K562 (cell line): ENCODE measurements at regions not wholly inside any gene's neighbourhood (a gene's known extent, or its start where the extent isn't known, plus 50 kb on each side); places are given as distances from the start of the nearest gene placed in this dataset.

Experiments used
- ATAC-seq: fragments of 200-7000 bp; cut with Tn5 transposase; 3 replicates; pipeline ENCODE4 v1.9.1; 2020; ENCODE audit warnings: moderate library complexity
- BruUV-seq: library from RNA; stranded (reverse); fragments of 400-500 nt; replicated peaks from 2 replicates; lab custom pipeline; 2021; lab: Mats Ljungman, UMichigan
- CTCF ChIA-PET: fragments of 300-600 bp; formaldehyde crosslinking; extraction: SDS; loops from one replicate; lab custom pipeline; 2021; ENCODE audit warnings: low intra/inter-chr PET ratio; lab: Yijun Ruan, JAX
- POLR2A ChIA-PET: fragments of 300-600, 350-650 bp; sonication (Branson Sonifier 250); formaldehyde crosslinking; extraction: SDS; loops from one replicate; lab custom pipeline; 2021; ENCODE audit warnings: antibody characterized with exemption, inconsistent platforms; lab: Yijun Ruan, JAX
- DNase-seq, 4 experiments: peaks; one replicate each; pipeline versions ENCODE4 v3.0.0 to v3.0.0-alpha.2; 2011 to 2018; ENCODE audit warnings: low spot score in 3 of 4, mixed read lengths in 3 of 4; ENCODE audit errors: extremely low read depth in 1 of 4
- FAIRE-seq: peaks from 2 replicates; lab custom pipeline; 2011; peaks lifted over from hg19 to GRCh38; lab: Jason Lieb, UNC
- H2AFZ ChIP-seq: 2 replicates; pipeline ENCODE4 v1.6.0; 2011; ENCODE audit warnings: low read depth, low read length, control low read depth, inconsistent platforms
- H3K27ac ChIP-seq: fragments of 200-600 bp; 3 replicates; pipeline ENCODE4 v1.8.0; 2011; ENCODE audit warnings: low read depth, mild to moderate bottlenecking, control low read depth, inconsistent platforms, low read length, moderate library complexity, mixed read lengths; ENCODE audit errors: extremely low read depth
- H3K27me3 ChIP-seq, 2 experiments: fragments of 300-600 bp in 1 of 2; 2 replicates in 1 of 2; 3 replicates in 1 of 2; pipeline versions ENCODE4 v1.6.0 to v1.8.0; 2011; ENCODE audit warnings: inconsistent platforms in 2 of 2, low read length in 2 of 2, mild to moderate bottlenecking in 1 of 2, mixed read lengths in 1 of 2, moderate library complexity in 1 of 2; ENCODE audit not compliant: control insufficient read depth in 2 of 2, insufficient read depth in 2 of 2
- H3K36me3 ChIP-seq: fragments of 300-600 bp; 3 replicates; pipeline ENCODE4 v1.8.0; 2011; ENCODE audit warnings: mild to moderate bottlenecking, low read length, inconsistent platforms; ENCODE audit not compliant: control insufficient read depth, insufficient read depth
- H3K4me1 ChIP-seq, 2 experiments: fragments of 200-600 bp in 1 of 2; replicated peaks in 1 of 2; 2 replicates in 1 of 2; 3 replicates in 1 of 2; pipeline versions ENCODE4 v1.5.1 to v1.8.0; 2011; ENCODE audit warnings: inconsistent platforms in 2 of 2, low read length in 2 of 2, mild to moderate bottlenecking in 1 of 2, mixed read lengths in 1 of 2, moderate library complexity in 1 of 2; ENCODE audit not compliant: control insufficient read depth in 2 of 2, insufficient read depth in 2 of 2
- H3K4me2 ChIP-seq: 2 replicates; pipeline ENCODE4 v1.6.1; 2011; ENCODE audit warnings: low read length, control low read depth, inconsistent platforms, mixed read lengths; ENCODE audit not compliant: insufficient read depth
- H3K4me3 ChIP-seq: fragments of 200-600 bp; sonication (generic), shearing (Covaris generic); 2 replicates; pipeline ENCODE4 v1.5.1; 2016; ENCODE audit warnings: control low read depth, inconsistent platforms
- H3K79me2 ChIP-seq: fragments of 200-600 bp; 3 replicates; pipeline ENCODE4 v1.8.0; 2011; ENCODE audit warnings: low read length, inconsistent platforms; ENCODE audit not compliant: control insufficient read depth, insufficient read depth
- H3K9ac ChIP-seq, 2 experiments: 2 replicates each; pipeline versions ENCODE4 v1.6.0 to v1.6.1; 2011; ENCODE audit warnings: low read depth in 2 of 2, low read length in 2 of 2, control low read depth in 1 of 2, inconsistent platforms in 1 of 2, mild to moderate bottlenecking in 1 of 2, mixed read lengths in 1 of 2; ENCODE audit not compliant: insufficient read depth in 1 of 2
- H3K9me1 ChIP-seq: one replicate; pipeline ENCODE4 v1.6.0; 2011; ENCODE audit warnings: inconsistent platforms, mild to moderate bottlenecking, low read length, moderate library complexity; ENCODE audit not compliant: control insufficient read depth, insufficient read depth
- H3K9me3 ChIP-seq: replicated peaks from 2 replicates; pipeline ENCODE4 v1.5.1; 2011; ENCODE audit warnings: low read depth, low read length, inconsistent platforms; ENCODE audit not compliant: control insufficient read depth, insufficient read depth
- H4K20me1 ChIP-seq: replicated peaks from 2 replicates; pipeline ENCODE4 v1.6.1; 2011; ENCODE audit warnings: low read length, inconsistent platforms, mixed read lengths; ENCODE audit not compliant: control insufficient read depth, insufficient read depth
- ARNT ChIP-seq, 2 experiments: fragments of 450-650 bp; IDR thresholded peaks; 2 replicates each; pipeline ENCODE4 v1.6.1; 2016; ENCODE audit warnings: mild to moderate bottlenecking in 1 of 2
- JUND ChIP-seq, 2 experiments: IDR thresholded peaks; 2 replicates in 1 of 2; 3 replicates in 1 of 2; pipeline ENCODE4 v1.6.1; 2011; ENCODE audit warnings: borderline replicate concordance in 2 of 2, low read depth in 2 of 2, low read length in 2 of 2, improper control_type of control experiment in 1 of 2, missing biosample characterization in 1 of 2, missing genetic modification characterization in 1 of 2, missing genetic modification reagents in 1 of 2
- KLF6 ChIP-seq: fragments of 250-450 bp; sonication (Bioruptor Pico); IDR thresholded peaks from 2 replicates; pipeline ENCODE4 v1.4.0; 2020; ENCODE audit warnings: mild to moderate bottlenecking, moderate library complexity, borderline replicate concordance
- NCOR1 ChIP-seq: fragments of 450-650 bp; IDR thresholded peaks from 2 replicates; pipeline ENCODE4 v1.6.1; 2016; ENCODE audit warnings: mild to moderate bottlenecking, moderate library complexity
- ZBTB40 ChIP-seq, 2 experiments: fragments of 450-650 bp in 1 of 2; sonication (generic) in 1 of 2; formaldehyde crosslinking in 1 of 2; IDR thresholded peaks; 2 replicates each; pipeline versions ENCODE4 v1.7.1 to v1.9.0; 2016 to 2022; ENCODE audit warnings: inconsistent platforms in 1 of 2, mild to moderate bottlenecking in 1 of 2, missing genetic modification reagents in 1 of 2
- ZNF644 ChIP-seq: fragments of 200-800 bp; sonication (Bioruptor generic); IDR thresholded peaks from 2 replicates; pipeline ENCODE4 v1.6.1; 2016; ENCODE audit warnings: low read depth, missing genetic modification characterization, missing compliant biosample characterization
- WGBS: fragments of 100-300 bp; shearing (Covaris generic); methylation state at CpG from one replicate; pipeline ENCODE4 v1.1.6; 2016; ENCODE audit warnings: low coverage, mixed read lengths; ENCODE audit not compliant: insufficient coverage; ENCODE audit errors: missing lambda C conversion rate; 5-methylcytosine and 5-hydroxymethylcytosine counted together
- in situ Hi-C: fragments of 300-500 bp; cut with MboI; formaldehyde crosslinking; loops from 4 replicates; pipeline ENCODE4 v1.15.0; 2018; ENCODE audit warnings: inconsistent platforms, mixed read lengths
- intact Hi-C: fragments of 100-400 bp; cut with micrococcal nuclease; formaldehyde crosslinking; loops from 2 replicates; pipeline ENCODE4 v1.14.2; 2022
- TF ChIP-seq, protein P1 (sequence below), 2 experiments: fragments of 250-450 bp in 1 of 2; fragments of 450-650 bp in 1 of 2; sonication (Bioruptor Pico) in 1 of 2; IDR thresholded peaks; 2 replicates each; pipeline versions ENCODE4 v1.6.1 to v1.8.0; 2016 to 2021; ENCODE audit warnings: mild to moderate bottlenecking in 2 of 2, moderate library complexity in 2 of 2, missing compliant biosample characterization in 1 of 2, missing genetic modification characterization in 1 of 2

GRCh38 chr13:70844391-70845108, 736.3 kb upstream of the KLHL1 start:
- no TSS peak for BruUV-seq
- WGBS = 2% methylated on average over 6 of the region's 7 CpGs

More at GRCh38 chr13:70844391-70845108, 736.3 kb upstream of the KLHL1 start:
- FAIRE-seq = no peak
- DNase-seq = no peak
- no peaks in the 10 kb centered on the region for H4K20me1 ChIP-seq
- TF ChIP-seq NCOR1 (no peak), ZNF644 (no peak), KLF6 (CRISPR knock-in tag) (no peak), ARNT (IDR thresholded peaks at IDR 0.05) (no peak), ZBTB40 (IDR thresholded peaks at IDR 0.05) (no peak), ZBTB40 (CRISPR knock-in tag; IDR thresholded peaks at IDR 0.05) (no peak), JUND (IDR thresholded peaks at IDR 0.05; ENCODE audit: borderline replicate concordance, low read depth, low read length) (no peak), JUND (tag; IDR thresholded peaks at IDR 0.05; ENCODE audit: borderline replicate concordance, low read depth, low read length) (no peak)
- TF ChIP-seq, protein P1, sequence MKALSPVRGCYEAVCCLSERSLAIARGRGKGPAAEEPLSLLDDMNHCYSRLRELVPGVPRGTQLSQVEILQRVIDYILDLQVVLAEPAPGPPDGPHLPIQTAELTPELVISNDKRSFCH (CRISPR knock-in tag; IDR thresholded peaks at IDR 0.05) = no peak
- TF ChIP-seq, protein P1 (tag; IDR thresholded peaks at IDR 0.05) = no peak
- no peak overlapping the region for H3K4me2 ChIP-seq
- H3K9me3 ChIP-seq = no peaks in the 10 kb centered on the region
- no peak for ATAC-seq
- no peaks in the 10 kb centered on the region for H3K79me2 ChIP-seq
- H3K9ac ChIP-seq = no peak overlapping the region
- H3K4me3 ChIP-seq = no peak overlapping the region
- no peaks in the 10 kb centered on the region for H3K4me1 ChIP-seq
- in situ Hi-C loops = no loop called here
- ChIA-PET CTCF (no interaction called here), POLR2A (no interaction called here)
- H3K27me3 ChIP-seq = no peaks in the 10 kb centered on the region
- H2AFZ ChIP-seq = no peak overlapping the region
- no peaks in the 10 kb centered on the region for H3K9me1 ChIP-seq
- intact Hi-C loops = no loop called here
- no peak overlapping the region for H3K27ac ChIP-seq
- H3K36me3 ChIP-seq = no peaks in the 10 kb centered on the region
